NCI-H2029 treated with DMSO at 0.1 percent for 48 hours (cell line): ENCODE measurements at regions not wholly inside any gene's neighbourhood (a gene's known extent, or its start where the extent isn't known, plus 50 kb on each side); places are given as distances from the start of the nearest gene placed in this dataset.

Experiments
- DNase-seq: peaks from one replicate; lab custom pipeline; 2025; lab: John Stamatoyannopoulos, UW

GRCh38 chr12:67148265-67148664, 120.9 kb upstream of the CAND1 start:
- DNase-seq: no peak

DNA sequence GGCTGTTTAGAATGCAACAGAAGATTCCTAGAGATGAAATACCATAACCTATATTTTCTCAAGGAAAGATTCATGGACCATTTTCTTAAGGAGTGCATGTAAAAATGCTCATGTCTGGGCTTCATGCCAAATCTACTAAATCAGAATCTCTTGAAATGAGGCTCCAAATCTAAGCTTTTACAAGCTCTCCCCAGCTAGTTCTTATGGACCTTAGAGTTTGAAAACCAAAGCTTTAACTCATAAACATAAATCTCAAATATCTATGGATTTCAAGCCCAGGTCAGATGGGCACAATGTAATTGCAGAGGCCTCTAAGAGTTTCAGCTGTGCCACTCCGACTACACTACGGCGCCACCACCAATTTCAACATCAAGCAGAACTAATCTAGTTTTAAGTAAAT, 117.3 kb upstream of the CAND1 start:
- peak; percentile 24 for DNase-seq

DNA sequence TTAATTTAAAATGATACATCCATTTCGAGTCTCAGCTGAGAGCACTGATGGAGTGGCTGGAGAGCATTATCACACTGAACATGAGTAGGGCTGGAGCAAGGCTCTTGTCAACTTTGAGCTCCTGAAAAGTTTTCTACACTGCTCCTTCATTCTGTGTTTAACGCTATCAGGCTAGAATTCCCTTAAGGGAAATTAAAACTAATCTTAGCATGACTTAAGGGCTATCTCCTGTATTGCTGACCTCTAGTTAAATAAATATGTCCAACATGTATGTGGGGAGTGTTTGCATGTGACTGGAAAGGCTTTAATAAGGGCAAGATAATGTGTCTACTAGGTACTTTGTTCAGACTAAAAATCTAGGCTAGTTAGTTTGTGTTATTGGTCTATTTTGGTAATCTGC, 116.7 kb upstream of the CAND1 start:
- no peak for DNase-seq

GRCh38 chr12:67154901-67155300, 114.3 kb upstream of the CAND1 start:
- no peak for DNase-seq

GRCh38 chr12:67155863-67156262, 113.3 kb upstream of the CAND1 start:
- DNase-seq: peak; percentile 89

GRCh38 chr12:67161322-67161918, 107.7 kb upstream of the CAND1 start:
- DNase-seq: no peak

DNA sequence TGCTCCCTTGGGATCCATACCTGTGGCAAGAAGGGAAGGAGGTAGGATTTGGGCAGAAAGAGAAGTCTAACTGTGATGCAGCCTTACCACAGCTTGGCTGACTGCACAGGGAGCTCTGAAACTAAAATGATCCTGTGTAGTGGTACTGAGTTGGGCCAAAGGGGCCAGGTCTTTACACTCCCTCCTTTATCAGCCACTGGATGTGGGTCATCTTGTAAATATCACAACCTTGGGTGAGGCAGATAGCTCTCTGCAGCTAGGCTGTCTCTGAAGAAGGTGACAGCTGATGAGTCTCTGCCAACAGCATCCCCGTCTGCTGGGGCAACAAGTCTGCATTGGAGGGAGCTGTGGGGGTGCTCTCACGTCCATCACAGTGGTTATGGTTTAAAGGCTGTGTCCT, 95.9 kb upstream of the CAND1 start:
- DNase-seq: no peak

DNA sequence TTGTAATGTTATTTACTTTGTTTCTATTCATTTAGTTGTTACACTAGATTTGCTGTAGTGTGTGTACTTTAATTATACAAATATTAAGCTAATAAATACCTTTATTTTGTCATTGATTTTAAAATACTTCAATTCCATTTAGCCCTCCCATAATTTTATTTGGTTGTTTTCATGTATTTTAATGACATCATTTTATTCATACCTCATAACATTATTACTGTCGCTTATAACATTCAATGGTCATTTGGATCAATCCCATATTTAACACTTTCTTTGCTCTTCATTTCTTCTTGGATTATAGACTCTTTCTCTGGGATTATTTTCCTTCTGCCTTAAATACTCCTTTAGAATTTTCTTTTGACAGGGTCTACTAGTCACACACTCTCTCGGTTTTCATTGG, 86.6 kb upstream of the CAND1 start:
- DNase-seq: no peak

- no peak for DNase-seq
These were observed 75.5 kb upstream of the CAND1 start for GRCh38 chr12:67193704-67194103.

GRCh38 chr12:67200386-67200785, 68.8 kb upstream of the CAND1 start:
- DNase-seq: no peak

DNA sequence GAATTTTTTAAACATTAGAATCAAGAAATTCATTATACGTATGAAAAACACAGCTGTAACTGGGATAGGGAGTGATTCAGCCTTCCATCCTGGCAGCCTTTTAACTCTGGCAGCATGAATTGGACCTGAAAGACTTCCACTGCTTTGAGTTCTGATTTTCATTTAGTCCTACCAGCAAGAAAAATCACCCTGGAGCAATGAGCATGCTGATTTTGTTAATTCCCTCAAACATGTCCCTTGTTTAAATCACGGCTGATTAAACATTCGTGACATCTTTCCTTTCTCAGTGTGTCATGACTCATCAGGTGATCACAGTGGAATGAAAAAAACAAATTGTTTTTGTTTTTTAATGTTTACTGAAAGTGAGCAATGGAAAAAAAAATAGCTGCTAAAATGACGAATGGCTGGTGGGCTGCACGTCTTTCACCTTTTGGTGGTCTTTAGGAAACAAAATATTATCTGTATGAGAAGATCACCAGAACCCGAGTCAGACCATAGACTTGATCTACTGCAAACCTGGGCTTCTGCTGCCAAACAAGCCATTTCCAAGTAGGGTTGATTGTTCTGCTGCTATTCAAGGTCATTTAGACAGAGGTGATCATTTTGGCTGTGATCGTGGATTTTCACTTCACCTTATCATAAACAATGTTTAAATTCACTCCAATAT, 67.0 kb upstream of the CAND1 start:
- DNase-seq: no peak

DNA sequence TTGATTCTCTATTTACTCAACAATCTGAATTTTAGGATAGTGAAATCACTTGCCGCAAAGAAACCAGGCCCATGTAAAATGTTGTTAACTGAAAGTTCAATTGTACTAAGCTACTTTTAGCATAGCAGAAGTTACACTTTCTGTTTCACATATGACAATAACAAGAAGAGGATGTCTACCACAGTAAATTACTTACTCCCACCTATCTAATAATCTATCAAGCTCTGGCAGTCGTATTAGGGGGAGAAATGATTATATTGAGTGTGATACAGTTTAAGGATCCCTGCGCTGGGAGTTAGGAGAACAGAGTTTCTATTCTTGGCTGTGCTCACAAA, 66.5 kb upstream of the CAND1 start:
- DNase-seq: no peak

DNA sequence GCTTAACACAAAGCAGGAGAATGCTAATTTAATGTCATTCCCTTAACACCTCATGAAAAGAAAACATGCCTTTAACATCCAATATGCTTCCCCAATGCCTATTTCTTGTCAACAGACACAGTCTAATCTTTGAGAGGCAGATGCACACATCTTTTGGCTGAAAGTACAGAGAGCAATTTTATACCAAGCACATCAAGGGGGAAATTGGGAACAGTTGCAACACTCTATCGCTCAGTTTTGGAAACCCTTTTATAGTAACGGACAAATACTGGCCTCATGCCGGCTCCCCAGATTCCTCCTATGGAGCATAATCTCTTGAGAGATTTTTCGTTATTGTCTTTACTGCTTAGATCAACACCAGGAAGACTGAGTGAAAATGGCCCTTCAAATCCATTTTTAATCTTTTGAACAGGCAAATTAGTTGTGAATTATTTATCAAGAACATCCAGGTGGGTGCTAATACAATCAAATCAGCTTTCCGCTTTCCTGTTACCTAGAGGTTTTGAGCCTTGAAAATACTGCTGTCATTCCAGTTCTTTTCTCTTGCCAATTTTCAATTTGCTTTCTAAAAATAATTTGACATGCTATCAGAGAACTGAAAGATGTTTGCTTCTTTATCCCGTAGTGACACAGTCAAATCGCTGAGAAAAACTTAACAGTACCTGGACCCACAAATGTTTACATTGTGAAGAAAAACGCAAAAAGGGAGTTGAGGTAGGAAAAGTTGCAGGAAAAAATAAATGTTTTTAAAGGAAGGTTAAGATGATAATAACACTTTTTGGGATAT, 60.7 kb upstream of the CAND1 start:
- no peak for DNase-seq

DNA sequence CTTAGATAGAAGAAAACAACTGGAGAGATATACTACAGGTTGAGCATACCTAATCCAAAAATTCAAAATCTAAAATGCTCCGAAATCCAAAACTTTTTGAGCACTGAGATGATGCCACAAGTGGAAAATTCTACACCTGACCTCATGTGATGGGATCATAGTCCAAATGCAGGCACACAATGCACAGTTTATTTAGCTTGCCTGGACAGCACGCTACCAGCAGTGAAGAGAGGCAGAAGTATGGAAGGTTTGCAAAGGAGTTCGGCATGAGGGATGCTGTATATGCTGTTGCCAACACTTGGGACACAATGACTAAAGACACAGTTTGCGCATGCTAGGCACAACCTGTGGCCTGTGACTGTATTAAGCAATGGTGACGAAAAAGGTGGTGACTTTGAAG, 58.1 kb upstream of the CAND1 start:
- no peak for DNase-seq

DNA sequence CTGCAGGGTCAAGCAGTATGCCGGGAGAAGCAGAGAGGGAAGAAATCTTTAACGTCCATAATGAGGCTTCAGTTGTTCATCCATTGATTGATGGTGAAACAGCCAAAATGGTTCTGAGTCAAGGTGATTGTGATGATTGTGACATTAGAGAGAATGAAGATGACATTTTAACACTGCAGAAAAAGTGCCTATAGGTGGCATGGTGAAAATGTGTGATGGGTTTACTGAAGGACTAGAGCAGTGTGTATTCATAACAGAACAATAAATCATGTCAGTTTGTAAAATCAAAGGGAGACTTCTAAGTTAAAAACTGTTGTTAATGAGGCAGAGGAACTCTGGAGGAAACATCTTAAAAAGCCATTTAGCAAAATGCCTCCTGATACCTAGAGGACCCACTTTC, 57.7 kb upstream of the CAND1 start:
- no peak for DNase-seq

- no peak for DNase-seq
These were observed 51.5 kb upstream of the CAND1 start for GRCh38 chr12:67217647-67218046.
